Hematopoietic multipotent progenitor cell treated with erythropoietin and hydrocortisone succinate and interleukin-3 and kit ligand, for 4 days (in vitro differentiated cells): ENCODE measurements at regions not wholly inside any gene's neighbourhood (a gene's known extent, or its start where the extent isn't known, plus 50 kb on each side); places are given as distances from the start of the nearest gene placed in this dataset.
"Not testable (repeated sequence)": the region's sequence is repeated elsewhere in the genome, so short reads cannot be mapped to it uniquely, and the experiment has no call there.

Experiments used
- DNase-seq: peaks from one replicate; pipeline ENCODE4 v3.0.0-alpha.2; 2015

DNA sequence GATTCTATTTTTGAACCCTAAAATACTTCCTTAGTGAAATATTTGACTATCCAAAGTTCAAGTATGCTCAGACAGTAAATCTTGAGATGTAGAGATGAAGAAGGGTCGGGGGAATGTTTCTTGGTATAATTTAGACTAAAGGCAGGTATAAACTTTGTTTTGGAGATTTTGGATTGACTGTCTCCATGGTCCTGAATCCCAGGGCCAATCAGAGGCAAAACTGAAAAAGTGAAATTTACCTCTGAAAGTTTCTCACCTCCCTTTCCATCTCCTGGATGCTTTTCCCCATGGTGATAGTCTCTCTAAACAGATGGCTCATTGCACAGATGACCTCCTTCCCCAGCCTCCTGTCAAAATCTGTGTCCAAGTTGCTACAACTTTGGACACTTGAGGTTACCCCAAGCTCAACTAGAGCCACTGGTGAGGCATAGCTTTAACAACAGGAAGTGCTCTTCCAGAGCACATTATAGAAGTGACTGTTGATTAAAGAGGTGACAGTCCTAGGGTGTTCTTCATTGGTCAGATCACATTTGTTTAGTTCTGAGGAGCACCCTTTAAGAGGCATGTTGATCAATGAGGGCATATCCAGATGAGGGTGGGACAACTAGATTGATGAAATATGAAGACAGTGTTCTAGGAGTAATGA is 128.4 kb downstream of the AKAP11 start:
- no peak for DNase-seq

DNA sequence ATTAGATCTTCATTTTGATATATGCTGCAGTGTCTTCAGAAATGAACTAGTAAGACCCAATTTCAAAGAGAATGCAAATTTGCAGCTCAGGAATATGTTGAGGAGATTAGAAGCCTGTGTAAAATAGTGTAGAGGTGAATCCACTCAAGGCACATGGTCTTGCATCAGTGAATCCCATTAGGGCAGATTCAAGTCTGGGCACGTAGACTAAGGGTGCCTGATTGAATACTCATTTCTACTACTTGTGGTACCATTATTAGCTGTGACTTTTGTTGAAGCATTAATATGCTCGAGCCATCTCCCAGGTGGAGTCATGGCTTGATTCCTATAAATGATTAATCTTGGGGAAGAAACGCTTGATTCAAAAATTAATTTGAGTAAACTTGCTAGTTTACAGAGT is 129.4 kb downstream of the AKAP11 start:
- DNase-seq: no peak

DNA sequence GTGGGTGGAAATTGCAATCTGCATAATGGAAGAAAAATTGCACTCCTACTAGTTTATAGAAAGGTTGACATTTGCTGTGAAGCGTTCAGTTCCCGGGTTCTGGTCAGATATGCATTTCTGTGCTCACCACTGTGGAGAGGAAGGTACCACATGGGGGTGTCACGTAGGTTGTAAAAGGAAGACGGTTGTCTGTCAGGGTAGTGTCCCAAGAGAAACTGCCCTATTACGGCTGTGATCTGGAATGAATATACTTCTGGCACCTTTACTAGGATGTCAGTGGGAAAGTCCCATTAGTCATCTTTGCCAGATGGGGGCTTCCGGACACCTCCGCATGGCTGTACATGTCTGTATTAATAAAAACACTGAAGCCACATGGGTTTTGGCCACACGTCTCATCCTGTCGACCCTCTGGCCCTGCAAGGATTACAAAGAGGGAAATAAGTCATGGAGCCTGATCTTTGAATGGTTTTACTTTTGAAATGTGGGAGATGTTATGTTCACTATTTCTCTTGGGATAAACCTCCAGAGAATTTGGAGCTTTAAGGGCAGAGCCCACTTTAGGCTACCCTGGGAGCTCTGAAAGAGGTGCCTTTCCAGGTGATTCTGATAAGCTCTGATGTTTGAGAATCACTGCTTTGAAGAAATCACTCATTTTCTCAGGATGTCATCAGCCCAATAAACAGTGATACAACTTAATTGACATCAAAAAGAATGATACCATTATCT is 133.9 kb downstream of the AKAP11 start:
- no peak for DNase-seq

DNA sequence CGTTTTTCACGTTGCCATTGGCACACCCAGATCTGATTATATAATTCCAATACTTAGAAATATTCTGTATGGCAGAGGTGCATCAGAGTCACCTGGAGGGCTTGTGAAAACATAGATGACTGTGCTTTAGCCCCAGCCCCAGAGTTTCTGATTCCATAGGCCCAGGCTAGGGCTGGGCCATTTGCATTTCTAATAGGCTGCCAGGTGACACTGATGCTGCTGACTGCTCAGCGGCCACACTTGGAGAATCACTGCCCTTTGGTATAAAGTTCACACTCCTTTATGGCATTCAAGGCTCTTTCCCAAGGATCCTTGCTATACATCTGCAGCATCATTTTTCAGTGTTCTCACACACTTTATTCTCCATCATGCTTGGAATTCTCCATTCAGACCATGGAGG is 137.1 kb downstream of the AKAP11 start:
- no peak for DNase-seq

DNA sequence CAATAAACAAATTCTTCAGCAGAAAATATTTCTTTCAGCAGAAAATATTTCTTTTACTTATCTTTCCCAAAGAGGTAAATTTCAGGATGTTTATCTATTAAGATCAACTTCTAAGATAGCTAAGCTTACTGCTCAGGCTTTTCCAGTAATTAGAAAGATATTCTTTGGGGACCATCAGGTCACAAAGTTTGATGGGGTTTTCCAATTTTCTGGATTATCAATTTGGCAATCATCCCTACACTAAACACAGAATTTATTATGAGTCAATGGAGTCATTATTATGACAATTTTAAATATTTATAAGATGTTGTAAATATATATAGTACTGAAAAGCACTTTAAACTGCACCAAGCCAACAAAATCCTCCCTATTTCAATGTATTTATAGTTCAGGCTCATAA is 137.6 kb downstream of the AKAP11 start:
- no peak for DNase-seq

DNA sequence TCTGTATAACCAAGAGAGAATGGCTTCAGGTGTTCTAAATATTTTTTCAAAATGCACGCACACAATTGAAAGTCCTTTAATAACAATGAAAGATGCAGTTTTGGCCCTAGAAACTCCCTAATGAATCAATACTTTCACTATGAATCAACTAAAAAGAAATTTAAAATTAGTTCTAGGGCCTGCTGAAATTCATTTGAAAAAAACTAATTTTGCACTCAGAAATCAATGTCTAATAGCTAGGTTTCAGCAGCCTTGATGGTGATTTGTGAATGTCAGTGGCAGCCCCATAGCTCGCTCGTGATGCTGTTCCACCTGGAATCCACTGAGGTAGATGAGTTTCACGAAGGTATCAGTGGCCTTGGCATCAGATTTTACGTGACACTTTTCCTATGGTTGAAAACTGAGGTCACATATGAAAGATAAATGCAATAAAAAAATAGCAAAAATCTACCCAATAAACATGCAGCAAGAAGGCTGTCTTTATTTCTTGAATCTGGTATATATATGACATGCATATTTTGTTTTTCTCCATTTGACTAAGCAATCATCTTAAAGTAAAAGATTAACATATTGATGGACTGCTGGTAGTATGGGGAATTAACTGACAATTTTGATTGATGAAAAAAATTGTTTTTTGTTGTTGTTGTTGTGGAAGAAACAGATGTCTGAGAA is 141.0 kb downstream of the AKAP11 start:
- DNase-seq: no peak

DNA sequence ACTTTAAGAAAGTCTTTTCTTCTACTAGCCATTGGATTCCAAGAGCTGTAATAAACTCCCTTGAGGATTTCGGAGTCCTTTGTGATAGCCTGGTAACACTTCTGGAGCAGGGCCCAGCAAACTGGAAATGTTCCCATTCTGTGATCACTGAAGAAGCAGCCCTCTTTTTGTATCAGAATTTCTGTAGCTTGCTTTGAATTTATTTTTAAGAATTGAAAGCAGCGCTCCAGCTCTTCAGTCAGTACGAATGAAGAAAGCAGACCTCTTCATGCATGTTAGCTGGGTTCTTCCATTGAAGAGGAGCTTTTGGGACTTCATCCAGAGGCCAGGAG is 141.5 kb downstream of the AKAP11 start:
- DNase-seq: no peak

DNA sequence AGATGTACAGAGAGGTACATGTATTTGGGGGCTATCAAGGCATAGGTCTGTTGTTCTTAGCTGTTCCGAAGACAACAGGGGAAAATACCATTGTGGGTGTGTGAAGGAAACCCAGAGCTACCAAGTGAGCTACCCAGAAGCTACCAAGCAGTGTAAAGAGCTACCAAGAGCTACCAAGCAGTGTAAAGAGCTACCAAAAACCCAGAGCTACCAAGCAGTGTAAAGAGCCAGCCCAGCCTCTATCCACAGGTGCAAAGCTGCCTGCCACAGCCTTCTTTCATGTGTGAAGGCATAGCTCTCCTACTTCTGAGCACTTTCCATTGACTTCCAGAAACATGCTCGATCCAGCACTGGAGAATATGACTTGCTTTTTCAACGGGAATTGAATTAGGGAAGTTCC is 145.7 kb downstream of the AKAP11 start:
- DNase-seq: no peak

DNA sequence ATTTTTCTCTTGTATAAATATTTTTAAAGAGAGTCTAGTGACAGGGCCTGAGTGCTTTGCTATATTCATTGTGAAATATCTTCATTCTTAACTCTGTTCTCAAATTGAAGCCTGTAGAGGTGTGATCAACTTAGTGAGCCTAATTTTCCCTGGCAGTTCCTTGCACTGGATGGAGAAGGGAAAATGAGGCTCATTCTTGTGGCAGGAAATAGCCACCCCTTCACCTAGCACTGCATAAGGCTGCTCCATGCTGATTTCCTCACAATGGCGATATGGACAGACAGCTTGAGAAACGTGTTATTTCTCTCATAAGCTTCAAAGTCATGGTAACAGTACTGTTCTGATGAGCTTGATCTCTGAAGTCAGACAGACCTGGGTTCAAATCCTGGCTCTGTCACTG is 146.2 kb downstream of the AKAP11 start:
- DNase-seq: no peak

DNA sequence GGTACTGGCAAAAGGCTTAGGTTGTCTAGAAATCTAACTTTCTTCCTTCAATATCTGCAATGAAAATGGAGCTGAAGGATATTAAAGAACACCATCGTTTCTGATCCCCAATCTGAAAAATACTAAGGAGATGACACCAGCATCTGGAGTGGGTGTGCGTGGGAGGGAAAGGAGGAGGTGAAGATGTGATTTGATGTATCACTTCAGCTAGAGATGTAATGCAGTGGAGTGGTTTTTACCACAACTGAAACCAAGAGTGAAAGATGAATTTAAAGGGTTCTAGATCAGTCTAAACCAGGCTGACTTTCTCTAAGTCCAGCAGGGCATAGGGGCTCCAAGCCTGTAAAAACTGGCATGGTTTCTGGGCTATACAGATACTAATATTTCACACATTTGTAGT is 148.4 kb downstream of the AKAP11 start:
- no peak for DNase-seq

DNA sequence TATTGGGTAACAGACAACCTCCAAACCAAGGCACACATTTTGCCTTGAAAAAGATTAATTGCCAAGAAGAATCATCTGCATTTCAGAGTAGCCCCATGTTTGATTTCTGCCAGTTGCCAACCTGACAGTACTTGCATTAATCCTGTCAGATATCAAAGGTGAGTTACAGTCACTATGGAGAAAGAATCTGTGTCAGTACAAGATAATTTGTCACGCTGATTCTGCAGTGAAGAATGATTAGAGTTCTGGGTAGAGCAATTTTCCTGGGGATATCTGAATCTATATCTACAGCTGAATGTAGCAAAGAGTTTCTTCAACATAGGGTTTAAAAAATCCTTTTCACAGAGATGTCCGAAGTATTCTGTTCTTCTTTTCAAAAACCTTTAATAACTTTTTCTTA is 150.7 kb downstream of the AKAP11 start:
- no peak for DNase-seq

DNA sequence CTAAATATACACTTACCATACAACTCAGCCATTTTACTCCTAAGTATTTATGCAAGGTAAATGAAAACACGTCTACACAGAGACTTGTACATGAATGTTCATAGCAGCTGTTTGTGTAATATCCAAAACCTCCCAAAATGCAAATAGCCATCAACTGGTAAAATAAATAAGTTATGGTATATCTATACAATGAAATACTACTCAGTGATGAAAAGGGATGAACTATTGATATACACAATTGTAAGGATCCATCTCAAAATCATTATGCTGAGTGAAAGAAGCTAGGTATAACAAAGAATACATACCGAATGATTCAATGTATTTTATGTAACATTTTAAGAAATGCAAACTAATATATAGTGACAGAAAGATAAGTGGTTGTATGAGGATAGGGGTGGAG is 149.8 kb upstream of the TNFSF11 start:
- DNase-seq: no peak

DNA sequence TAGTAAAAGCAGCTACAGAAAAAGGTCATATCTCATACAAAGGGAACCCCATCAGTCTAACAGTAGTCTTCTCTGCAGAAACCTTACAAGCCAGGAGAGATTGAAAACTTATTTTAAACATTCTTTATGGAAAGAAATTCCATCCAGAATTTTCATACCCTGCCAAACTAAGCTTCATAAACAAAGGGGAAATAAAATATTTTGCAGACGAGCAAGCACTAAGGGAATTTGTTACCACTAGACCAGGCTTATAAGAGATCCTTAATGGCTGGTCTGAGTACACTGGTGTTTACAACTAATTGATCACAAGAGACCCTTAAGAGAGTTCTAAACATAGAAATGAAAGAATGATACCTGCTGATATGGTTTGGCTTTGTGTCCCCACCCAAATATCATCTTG is 128.6 kb upstream of the TNFSF11 start:
- no peak for DNase-seq

DNA sequence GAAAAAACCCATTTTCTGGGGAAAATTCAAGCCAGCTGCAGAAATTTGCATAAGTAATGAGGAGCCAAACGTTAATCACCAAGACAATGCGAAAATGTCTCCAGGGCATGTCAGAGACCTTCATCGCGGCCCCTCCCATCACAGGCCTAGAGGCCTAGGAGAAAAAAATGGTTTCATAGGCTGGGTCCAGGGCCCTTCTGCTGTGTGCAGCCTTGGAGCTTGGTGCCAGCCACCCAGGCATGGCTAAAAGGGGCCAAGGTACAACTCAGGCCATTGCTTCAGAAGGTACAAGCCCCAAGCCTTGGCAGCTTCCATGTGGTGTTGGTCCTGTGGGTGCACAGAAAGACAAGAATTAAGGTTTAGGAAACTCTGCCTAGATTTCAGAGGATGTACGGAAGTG is 127.4 kb upstream of the TNFSF11 start:
- not testable (repeated sequence) for DNase-seq

DNA sequence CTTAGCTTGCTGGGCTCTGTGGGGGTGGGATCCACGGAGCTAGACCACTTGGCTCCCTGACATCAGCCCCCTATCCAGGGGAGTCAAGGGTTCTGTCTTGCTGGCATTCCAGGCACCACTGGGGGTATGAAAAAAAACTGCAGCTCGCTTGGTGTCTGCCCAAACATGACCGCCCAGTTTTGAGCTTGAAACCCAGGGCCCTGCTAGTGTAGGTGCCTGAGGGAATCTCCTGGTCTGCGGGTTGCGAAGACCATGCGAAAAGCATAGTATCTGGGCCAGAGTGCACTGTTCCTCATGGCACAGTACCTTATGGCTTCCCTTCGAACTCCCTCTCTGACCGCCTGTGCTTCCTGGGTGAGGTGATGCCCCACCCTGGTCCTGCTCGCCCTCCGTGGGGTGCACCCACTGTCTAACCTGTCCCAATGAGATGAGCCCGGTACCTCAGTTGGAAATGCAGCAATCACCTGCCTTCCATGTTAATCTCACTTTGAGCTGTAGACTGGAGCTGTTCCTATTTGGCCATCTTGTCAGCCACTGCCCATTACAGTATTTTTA is 120.8 kb upstream of the TNFSF11 start:
- DNase-seq: no peak

DNA sequence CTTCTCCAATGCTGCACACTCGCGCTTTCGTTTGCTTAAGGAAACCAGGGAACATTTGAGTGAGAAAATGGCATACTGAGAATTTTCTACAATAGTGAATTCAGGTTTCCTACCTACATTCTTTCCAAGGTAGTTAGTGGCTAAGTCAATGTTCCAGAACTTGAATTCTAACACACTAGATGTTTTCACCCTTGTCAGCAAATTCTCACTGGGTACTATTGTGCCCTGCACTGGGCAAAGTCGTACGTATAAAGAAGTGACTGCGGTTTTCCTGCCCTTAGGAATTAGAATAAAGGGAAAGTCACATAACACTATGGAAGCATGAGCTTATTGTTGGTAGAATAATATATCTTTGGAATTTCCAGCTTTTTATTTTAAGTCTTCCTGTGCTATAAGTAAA is 119.2 kb upstream of the TNFSF11 start:
- DNase-seq: no peak

DNA sequence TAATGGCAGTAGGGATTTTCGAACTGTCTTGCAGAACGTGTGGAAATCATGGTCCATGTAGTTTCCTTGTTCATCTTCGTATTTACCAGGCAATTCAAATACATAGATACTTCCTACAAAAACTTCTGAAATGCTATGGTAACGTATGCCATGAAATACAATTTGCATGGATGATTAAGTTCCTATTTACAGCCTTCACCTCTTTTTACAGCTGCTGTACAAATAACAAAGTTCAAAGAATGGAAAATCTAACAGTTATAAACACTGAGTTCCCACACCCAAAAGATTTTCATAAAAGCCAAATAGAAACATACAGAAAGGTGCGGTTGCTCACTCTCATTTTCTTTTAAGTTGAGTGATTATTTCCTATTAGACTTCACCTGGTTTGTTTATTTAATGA is 115.8 kb upstream of the TNFSF11 start:
- DNase-seq: no peak

DNA sequence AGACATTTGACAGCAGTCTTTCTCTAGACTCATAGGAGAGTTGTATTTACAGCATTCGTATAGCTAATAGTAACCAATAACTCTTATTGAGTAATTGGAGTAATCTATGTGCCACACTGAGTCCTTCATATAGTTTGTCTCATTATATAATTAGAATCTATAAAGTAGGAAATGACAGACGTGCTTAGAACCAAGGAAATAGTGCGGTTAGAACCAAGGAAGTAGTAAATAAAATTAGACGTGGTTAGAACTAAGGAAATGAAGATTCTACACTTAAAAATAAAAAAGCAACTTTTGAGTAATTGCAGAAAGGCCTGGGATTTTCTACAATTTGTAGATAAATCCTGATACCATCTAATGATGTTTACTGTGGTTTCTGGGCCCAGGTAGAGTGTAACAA is 107.8 kb upstream of the TNFSF11 start:
- no peak for DNase-seq

DNA sequence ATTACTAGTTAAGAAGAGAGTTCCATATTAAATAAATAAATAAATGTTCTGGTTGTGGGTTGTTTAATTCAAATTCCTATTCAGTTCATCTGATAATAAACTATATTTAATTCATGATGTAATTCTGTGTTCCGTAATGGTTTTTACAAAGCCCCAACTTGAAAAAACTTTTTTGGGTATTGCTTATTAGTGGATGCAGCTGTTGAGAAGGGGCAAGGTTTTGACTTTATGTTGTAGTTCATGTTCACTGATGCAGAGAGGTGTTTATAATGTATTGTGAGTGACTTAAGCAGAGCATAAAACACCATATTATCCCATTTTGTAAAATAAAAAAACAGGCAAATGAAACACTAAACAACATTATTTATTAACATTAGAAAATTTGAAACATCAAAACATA is 107.3 kb upstream of the TNFSF11 start:
- no peak for DNase-seq

DNA sequence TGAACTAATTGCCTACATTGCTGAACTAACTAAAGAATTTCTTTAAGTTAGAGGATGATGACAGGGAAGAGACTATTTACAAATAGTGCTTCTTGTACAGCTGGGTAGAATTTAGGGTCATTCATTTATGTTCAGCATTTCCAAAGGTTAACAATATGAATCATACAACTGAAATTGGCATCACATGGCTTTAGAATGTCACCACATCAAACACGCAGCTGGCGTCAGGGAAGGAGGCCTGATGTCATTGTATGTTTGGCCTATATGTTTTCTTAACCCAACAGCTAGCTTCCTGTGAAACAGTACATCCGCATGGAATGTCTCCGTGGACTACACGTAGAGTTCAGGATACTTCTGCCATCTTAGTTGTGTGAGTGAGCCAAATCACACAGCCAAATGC is 99.0 kb upstream of the TNFSF11 start:
- no peak for DNase-seq

DNA sequence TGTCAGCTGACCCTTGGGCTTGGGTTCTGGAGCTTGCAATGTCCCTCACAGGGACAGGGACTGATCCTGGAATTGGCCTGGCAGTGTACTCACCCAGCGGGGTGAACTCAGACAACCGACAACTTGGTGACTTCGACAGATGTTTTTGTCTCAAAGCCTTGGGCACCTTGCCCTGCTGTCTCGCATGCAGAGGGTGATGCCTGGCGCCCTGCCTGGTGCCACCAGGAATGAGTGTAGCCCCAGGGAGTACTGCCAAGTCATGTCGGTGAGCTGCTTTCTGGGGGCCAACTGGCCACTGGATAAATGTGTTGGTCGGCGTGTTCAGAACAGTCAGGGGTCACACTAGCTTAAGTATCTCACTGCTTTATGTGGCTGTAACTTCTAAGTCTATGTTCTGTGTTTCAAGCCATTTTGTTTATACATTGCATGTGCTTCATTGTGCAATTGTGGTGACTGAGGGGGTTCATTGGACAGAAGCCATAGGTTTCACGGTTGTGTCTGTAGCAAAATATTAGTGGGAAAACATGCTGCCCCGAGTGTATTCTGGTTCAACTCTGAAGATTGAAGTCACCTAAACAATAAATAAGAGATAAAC is 96.3 kb upstream of the TNFSF11 start:
- DNase-seq: no peak

DNA sequence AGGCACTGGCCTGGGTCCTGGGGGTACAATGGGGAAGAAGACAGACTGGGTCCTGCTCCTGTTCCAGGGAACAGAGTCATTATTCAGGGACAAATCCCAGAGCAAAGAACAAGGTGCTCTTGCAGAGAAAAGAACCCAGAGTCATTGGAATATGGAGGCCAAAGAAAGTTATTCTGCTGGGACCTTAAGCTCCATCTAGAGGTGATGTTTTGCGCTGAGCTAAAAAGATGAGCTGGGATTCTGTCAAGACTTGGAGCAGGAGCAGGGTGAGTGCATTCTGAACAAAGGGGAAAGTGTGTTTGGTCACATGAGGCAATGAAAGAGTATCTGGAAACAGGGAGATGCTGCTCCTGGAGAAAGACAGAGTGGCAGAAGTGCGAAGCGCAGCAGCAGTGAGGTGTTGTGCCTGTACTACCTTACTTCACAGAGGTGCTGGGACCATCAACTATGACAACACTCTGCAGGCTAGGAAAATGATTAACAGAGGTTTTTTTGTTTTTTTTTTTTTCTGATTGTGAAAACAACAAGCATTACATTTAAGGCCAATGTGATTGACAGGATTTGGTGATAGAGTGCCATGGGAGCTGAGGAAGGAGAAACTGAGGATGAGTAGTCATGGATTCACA is 95.3 kb upstream of the TNFSF11 start:
- peak; percentile 30 for DNase-seq

DNA sequence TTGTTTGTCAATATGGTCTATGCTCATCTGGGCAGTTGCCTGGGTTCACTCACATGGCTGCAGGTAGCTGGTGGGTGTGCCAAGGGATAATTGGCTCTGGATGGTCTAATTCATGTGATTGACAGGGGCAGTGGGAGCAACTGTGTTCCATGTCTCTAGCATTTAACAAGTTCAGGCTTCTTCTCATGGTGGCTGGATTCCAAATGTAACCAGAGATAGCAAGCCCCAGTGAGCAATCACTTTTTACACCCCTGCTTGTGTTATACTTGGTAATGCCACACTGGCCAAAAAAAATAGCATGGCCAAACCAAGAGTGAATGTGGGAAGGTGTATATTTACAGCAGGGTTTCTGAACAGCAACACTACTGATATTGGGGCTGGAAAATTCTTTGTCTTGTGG is 89.6 kb upstream of the TNFSF11 start:
- no peak for DNase-seq
